Endothelial cell of umbilical vein (primary cell): ENCODE measurements at regions not wholly inside any gene's neighbourhood (a gene's known extent, or its start where the extent isn't known, plus 50 kb on each side); places are given as distances from the start of the nearest gene placed in this dataset.

ENCODE experiments used
- BruUV-seq: library from RNA; stranded (reverse); fragments of 400-500 nt; replicated peaks from 2 replicates; lab custom pipeline; 2021; lab: Mats Ljungman, UMichigan
- CTCF ChIA-PET: fragments of 300-600, 350-600 bp; sonication (Branson Sonifier 250); formaldehyde crosslinking; loops from one replicate; lab custom pipeline; 2021; ENCODE audit warnings: antibody characterized with exemption, inconsistent platforms; lab: Charles Lee
- POLR2A ChIA-PET: fragments of 300-600, 350-600 bp; sonication (Branson Sonifier 250); formaldehyde crosslinking; loops from one replicate; lab custom pipeline; 2021; ENCODE audit warnings: antibody characterized with exemption, inconsistent platforms; lab: Charles Lee
- DNase-seq: peaks from one replicate; pipeline ENCODE4 v3.0.0-alpha.2; 2011; ENCODE audit warnings: low read depth, low spot score
- FAIRE-seq: peaks from 2 replicates; lab custom pipeline; 2011; peaks lifted over from hg19 to GRCh38; lab: Jason Lieb, UNC
- H2AFZ ChIP-seq: 2 replicates; pipeline ENCODE4 v1.6.0; 2012; ENCODE audit warnings: low read depth, low read length, control low read depth, inconsistent platforms
- H3K27ac ChIP-seq: 2 replicates; pipeline ENCODE4 v1.5.1; 2011; ENCODE audit warnings: low read depth, mild to moderate bottlenecking, control low read depth, low read length, moderate library complexity; ENCODE audit not compliant: insufficient read depth
- H3K27me3 ChIP-seq, 2 experiments: 2 replicates each; pipeline versions ENCODE4 v1.6.0 to v1.6.1; 2011; ENCODE audit warnings: low read length in 2 of 2, mixed read lengths in 1 of 2; ENCODE audit not compliant: control insufficient read depth in 2 of 2, insufficient read depth in 2 of 2
- H3K36me3 ChIP-seq, 2 experiments: 2 replicates in 1 of 2; 3 replicates in 1 of 2; pipeline ENCODE4 v1.5.1; 2011; ENCODE audit warnings: low read length in 2 of 2, mild to moderate bottlenecking in 1 of 2, moderate library complexity in 1 of 2; ENCODE audit not compliant: control insufficient read depth in 2 of 2, insufficient read depth in 2 of 2; ENCODE audit errors: extremely low read depth in 1 of 2
- H3K4me1 ChIP-seq: 3 replicates; pipeline ENCODE4 v1.5.1; 2011; ENCODE audit warnings: mild to moderate bottlenecking, low read length; ENCODE audit not compliant: control insufficient read depth, insufficient read depth; ENCODE audit errors: extremely low read depth
- H3K4me2 ChIP-seq: 2 replicates; pipeline ENCODE4 v1.6.1; 2011; ENCODE audit warnings: low read length, control low read depth, mixed read lengths; ENCODE audit not compliant: insufficient read depth
- H3K4me3 ChIP-seq, 3 experiments: fragments of 200-600 bp in 1 of 3; sonication (generic), shearing (Covaris generic) in 1 of 3; replicated peaks in 1 of 3; 2 replicates each; pipeline ENCODE4 v1.5.1; 2011 to 2016; ENCODE audit warnings: control low read depth in 3 of 3, low read length in 3 of 3, mild to moderate bottlenecking in 2 of 3, inconsistent platforms in 1 of 3, low read depth in 1 of 3, moderate library complexity in 1 of 3; ENCODE audit not compliant: insufficient read depth in 1 of 3
- H3K79me2 ChIP-seq: 2 replicates; pipeline ENCODE4 v1.6.0; 2012; ENCODE audit warnings: low read length, inconsistent platforms; ENCODE audit not compliant: control insufficient read depth, insufficient read depth
- H3K9ac ChIP-seq: replicated peaks from 2 replicates; pipeline ENCODE3; 2011; ENCODE audit warnings: low read length, control low read depth; ENCODE audit not compliant: insufficient read depth; ENCODE audit errors: extremely low read depth
- H3K9me1 ChIP-seq: replicated peaks from 3 replicates; pipeline ENCODE4 v1.6.0; 2011; ENCODE audit warnings: mild to moderate bottlenecking, low read length; ENCODE audit not compliant: control insufficient read depth, insufficient read depth; ENCODE audit errors: extremely low read depth
- H3K9me3 ChIP-seq: replicated peaks from 2 replicates; pipeline ENCODE4 v1.5.1; 2012; ENCODE audit warnings: low read length, inconsistent platforms; ENCODE audit not compliant: control insufficient read depth, insufficient read depth
- H4K20me1 ChIP-seq: replicated peaks from 2 replicates; pipeline ENCODE3; 2011; ENCODE audit warnings: mild to moderate bottlenecking, low read length; ENCODE audit not compliant: control insufficient read depth, insufficient read depth; ENCODE audit errors: extremely low read depth
- CTCF ChIP-seq, 2 donors: IDR thresholded peaks; 1 replicate in 1 of 2; 2 replicates in 1 of 2; pipeline ENCODE4 v1.5.1; 2011; ENCODE audit warnings: low read length in 2 of 2, mild to moderate bottlenecking in 2 of 2, moderate library complexity in 2 of 2, control low read depth in 1 of 2, inconsistent platforms in 1 of 2, low read depth in 1 of 2; ENCODE audit not compliant: insufficient read depth in 1 of 2; ENCODE audit errors: extremely low read depth in 1 of 2
- EZH2 ChIP-seq: IDR thresholded peaks from 2 replicates; pipeline ENCODE4 v1.6.1; 2012; ENCODE audit warnings: borderline replicate concordance, low read depth, mild to moderate bottlenecking, moderate library complexity, low read length, inconsistent platforms; ENCODE audit not compliant: severe bottlenecking
- FOS ChIP-seq: IDR thresholded peaks from 2 replicates; pipeline ENCODE4 v1.6.1; 2011; ENCODE audit warnings: mild to moderate bottlenecking, low read length, moderate library complexity, borderline replicate concordance; ENCODE audit not compliant: insufficient read depth
- GATA2 ChIP-seq: IDR thresholded peaks from 2 replicates; pipeline ENCODE4 v1.7.0; 2011; ENCODE audit warnings: low read depth, mild to moderate bottlenecking, moderate library complexity, mixed read lengths, low read length; ENCODE audit not compliant: insufficient read length, insufficient read depth
- JUN ChIP-seq: IDR thresholded peaks from 2 replicates; pipeline ENCODE4 v1.6.1; 2011; ENCODE audit warnings: borderline replicate concordance, low read depth; ENCODE audit not compliant: insufficient read length, insufficient read depth
- MAX ChIP-seq: IDR thresholded peaks from 2 replicates; pipeline ENCODE4 v1.6.1; 2011; ENCODE audit not compliant: insufficient read depth, insufficient read length
- MYC ChIP-seq: IDR thresholded peaks from one replicate; pipeline ENCODE4 v1.6.1; 2011; ENCODE audit warnings: mild to moderate bottlenecking, low read depth, low read length
- POLR2A ChIP-seq: IDR thresholded peaks from 2 replicates; pipeline ENCODE4 v1.6.1; 2012; ENCODE audit warnings: low read depth, mild to moderate bottlenecking, control low read depth, low read length
- dilution Hi-C: fragments of 300-500 bp; cut with MboI; formaldehyde crosslinking; loops from one replicate; pipeline ENCODE4 v1.15.0; 2019; ENCODE audit warnings: low sequenced_read_pairs; ENCODE audit not compliant: extremely low pct_ligation_motif_present
- intact Hi-C: fragments of 100-400 bp; cut with micrococcal nuclease; formaldehyde crosslinking; loops from one replicate; pipeline ENCODE4 v1.10.0; 2022

DNA sequence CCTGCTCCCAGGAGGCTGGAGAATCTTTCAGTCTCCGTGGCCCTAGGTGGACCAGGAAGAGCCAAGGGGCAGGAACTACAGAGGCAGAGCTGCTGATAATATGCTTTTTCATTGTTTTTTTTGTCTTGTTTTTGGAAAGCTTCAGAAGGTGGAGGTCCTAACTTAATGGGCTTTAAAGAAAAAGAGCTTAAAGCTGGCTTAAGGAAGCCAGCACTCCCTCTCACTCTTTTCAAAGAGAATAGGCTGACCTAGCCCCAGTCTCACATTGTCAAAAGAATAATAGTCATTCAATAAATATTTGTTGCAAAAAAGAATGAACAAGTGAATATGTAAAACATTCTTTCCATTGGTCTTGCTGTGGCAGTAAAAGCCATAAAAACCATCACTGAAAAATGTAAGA is 61.0 kb upstream of the RRP15 start:
- intact Hi-C loops (no loop called here), dilution Hi-C loops (no loop called here)
- ChIA-PET CTCF (no interaction called here), POLR2A (no interaction called here)
- Histone ChIP-seq H3K9me3 (no peaks in the 10 kb centered on the region), H2AFZ (no peak overlapping the region), H3K79me2 (no peaks in the 10 kb centered on the region), H3K4me3 (no peak overlapping the region), H3K9me1 (no peaks in the 10 kb centered on the region), H3K4me1 (no peaks in the 10 kb centered on the region), H3K27ac (no peak overlapping the region), H3K27me3 (no peaks in the 10 kb centered on the region), H4K20me1 (no peaks in the 10 kb centered on the region), H3K9ac (no peak overlapping the region), H3K36me3 (no peaks in the 10 kb centered on the region), H3K4me2 (no peak overlapping the region)
- DNase-seq, result no peak
- BruUV-seq, result no TSS peak
- no peak for FAIRE-seq
- TF ChIP-seq EZH2 (no peak), CTCF (IDR thresholded peaks at IDR 0.05; ENCODE audit: extremely low read depth in 1 of 2, insufficient read depth in 1 of 2, low read depth in 1 of 2, low read length in 2 of 2) (no peak), GATA2 (no peak), FOS (no peak), MYC (no peak), POLR2A (no peak), JUN (no peak), MAX (no peak)
